KMS-11 (cell line): ENCODE measurements at regions not wholly inside any gene's neighbourhood (a gene's known extent, or its start where the extent isn't known, plus 50 kb on each side); places are given as distances from the start of the nearest gene placed in this dataset.

Experiments
- H2AFZ ChIP-seq: fragments of 200-600 bp; sonication (generic); 2 replicates; pipeline ENCODE4 v1.6.1; 2016; ENCODE audit warnings: antibody characterized with exemption, mixed run types, low read depth
- H3K27ac ChIP-seq: fragments of 200-600 bp; sonication (generic); 2 replicates; pipeline ENCODE4 v1.6.1; 2016; ENCODE audit warnings: mild to moderate bottlenecking, mixed run types
- H3K27me3 ChIP-seq: fragments of 200-600 bp; sonication (generic); 2 replicates; pipeline ENCODE4 v1.6.1; 2017; ENCODE audit warnings: mild to moderate bottlenecking, low read depth, mixed run types, moderate library complexity; ENCODE audit not compliant: insufficient read depth
- H3K36me3 ChIP-seq: fragments of 200-600 bp; sonication (generic); 2 replicates; pipeline ENCODE4 v1.6.1; 2017; ENCODE audit warnings: mild to moderate bottlenecking, mixed run types; ENCODE audit not compliant: insufficient read depth
- H3K4me1 ChIP-seq: fragments of 200-600 bp; sonication (generic); 2 replicates; pipeline ENCODE4 v1.6.1; 2016; ENCODE audit warnings: mild to moderate bottlenecking, low read depth, mixed run types; ENCODE audit not compliant: poor library complexity, severe bottlenecking
- H3K4me2 ChIP-seq: fragments of 200-600 bp; sonication (generic); 2 replicates; pipeline ENCODE4 v1.7.0; 2016; ENCODE audit warnings: mild to moderate bottlenecking, mixed run types
- H3K4me3 ChIP-seq: fragments of 200-600 bp; sonication (generic); IDR thresholded peaks from 2 replicates; pipeline ENCODE4 v1.6.1; 2017; ENCODE audit warnings: low read depth, low read length, mixed read lengths; ENCODE audit not compliant: insufficient read depth
- H3K79me2 ChIP-seq: fragments of 200-600 bp; sonication (generic); 2 replicates; pipeline ENCODE4 v1.6.1; 2016; ENCODE audit warnings: low read depth, mixed run types; ENCODE audit not compliant: insufficient read depth
- H3K9ac ChIP-seq: fragments of 200-600 bp; sonication (generic); 2 replicates; pipeline ENCODE4 v1.6.1; 2016; ENCODE audit warnings: mild to moderate bottlenecking, mixed run types
- H4K20me1 ChIP-seq: fragments of 200-600 bp; sonication (generic); 2 replicates; pipeline ENCODE4 v1.6.1; 2016; ENCODE audit warnings: mild to moderate bottlenecking, mixed run types; ENCODE audit not compliant: insufficient read depth
- TF ChIP-seq, protein P1 (sequence below): fragments of 200-600 bp; sonication (generic); conservative IDR thresholded peaks from 2 replicates; pipeline ENCODE4 v1.6.1; 2017; ENCODE audit warnings: low read depth, mild to moderate bottlenecking, antibody characterized with exemption, low read length, moderate library complexity, mixed read lengths

DNA sequence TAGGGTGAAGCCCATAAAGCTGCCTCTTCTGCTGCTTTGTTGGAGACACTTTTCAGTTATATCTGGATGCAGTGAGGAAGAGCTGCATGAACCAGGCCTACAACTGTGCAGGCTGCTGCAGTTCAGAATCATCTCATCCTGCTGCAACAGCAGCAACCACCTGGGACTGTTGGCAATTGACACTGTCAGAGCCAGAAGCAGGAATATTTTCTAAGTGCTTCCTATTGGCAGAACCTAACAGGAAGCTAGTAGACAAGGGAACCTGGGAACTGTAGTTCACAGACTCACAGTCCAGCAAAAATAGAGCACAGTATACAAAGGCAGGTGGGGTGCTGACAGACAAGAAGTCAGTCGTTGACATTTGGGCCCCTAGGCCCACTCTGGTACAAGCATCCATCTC, 452.9 kb upstream of the SPRED2 start:
- H3K4me3 ChIP-seq = no peak overlapping the region
- no peaks in the 10 kb centered on the region for H3K79me2 ChIP-seq
- H3K27me3 ChIP-seq = no peaks in the 10 kb centered on the region
- no peaks in the 10 kb centered on the region for H3K36me3 ChIP-seq
- no peaks in the 10 kb centered on the region for H4K20me1 ChIP-seq
- TF ChIP-seq, protein P1, sequence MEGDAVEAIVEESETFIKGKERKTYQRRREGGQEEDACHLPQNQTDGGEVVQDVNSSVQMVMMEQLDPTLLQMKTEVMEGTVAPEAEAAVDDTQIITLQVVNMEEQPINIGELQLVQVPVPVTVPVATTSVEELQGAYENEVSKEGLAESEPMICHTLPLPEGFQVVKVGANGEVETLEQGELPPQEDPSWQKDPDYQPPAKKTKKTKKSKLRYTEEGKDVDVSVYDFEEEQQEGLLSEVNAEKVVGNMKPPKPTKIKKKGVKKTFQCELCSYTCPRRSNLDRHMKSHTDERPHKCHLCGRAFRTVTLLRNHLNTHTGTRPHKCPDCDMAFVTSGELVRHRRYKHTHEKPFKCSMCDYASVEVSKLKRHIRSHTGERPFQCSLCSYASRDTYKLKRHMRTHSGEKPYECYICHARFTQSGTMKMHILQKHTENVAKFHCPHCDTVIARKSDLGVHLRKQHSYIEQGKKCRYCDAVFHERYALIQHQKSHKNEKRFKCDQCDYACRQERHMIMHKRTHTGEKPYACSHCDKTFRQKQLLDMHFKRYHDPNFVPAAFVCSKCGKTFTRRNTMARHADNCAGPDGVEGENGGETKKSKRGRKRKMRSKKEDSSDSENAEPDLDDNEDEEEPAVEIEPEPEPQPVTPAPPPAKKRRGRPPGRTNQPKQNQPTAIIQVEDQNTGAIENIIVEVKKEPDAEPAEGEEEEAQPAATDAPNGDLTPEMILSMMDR = no peak
- H3K9ac ChIP-seq = no peak overlapping the region
- no peaks in the 10 kb centered on the region for H3K4me1 ChIP-seq
- no peak overlapping the region for H2AFZ ChIP-seq
- H3K27ac ChIP-seq = no peak overlapping the region
- H3K4me2 ChIP-seq = no peak overlapping the region

DNA sequence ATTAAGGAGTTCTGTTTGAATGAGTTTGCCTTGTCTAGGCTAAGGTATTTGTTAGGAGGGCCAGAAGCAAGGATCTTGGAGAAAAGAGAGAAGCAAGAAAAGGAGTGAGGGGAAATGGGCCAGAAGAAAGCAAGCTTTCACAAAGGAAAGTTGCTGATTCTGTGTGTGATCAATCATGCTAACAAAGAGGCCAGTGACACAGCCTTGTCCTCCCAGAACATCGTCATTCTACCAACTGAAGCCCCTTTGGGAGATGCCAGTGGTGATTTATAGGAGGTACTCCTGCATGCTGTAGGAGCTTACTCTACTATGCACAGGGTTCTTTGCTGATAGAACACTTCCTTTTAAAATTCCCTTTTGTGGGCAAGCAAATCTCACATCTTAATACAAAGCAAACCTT, 449.2 kb upstream of the SPRED2 start:
- H3K36me3 ChIP-seq = no peaks in the 10 kb centered on the region

DNA sequence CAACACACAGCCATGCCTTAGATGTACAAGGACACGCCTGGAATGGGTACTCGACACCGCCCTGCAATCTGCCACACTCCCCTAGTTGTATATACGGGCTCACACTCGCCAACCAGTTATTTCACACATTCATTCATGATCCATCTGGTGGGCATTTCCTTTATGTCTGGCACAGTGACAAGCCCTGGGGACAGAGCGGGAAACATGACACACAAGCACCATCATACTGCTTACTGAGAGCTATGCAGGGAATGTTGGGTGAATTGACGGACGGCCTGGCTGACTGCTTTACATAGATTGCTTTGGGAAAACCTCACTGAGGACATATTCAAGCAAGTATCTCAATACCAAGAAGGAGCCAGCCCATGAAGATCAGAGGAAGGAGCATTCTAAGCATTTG, 448.0 kb upstream of the SPRED2 start:
- no peak overlapping the region for H2AFZ ChIP-seq
- no peaks in the 10 kb centered on the region for H3K36me3 ChIP-seq

More for the DNA sequence above, 449.2 kb upstream of the SPRED2 start:
- H3K9ac ChIP-seq = no peak overlapping the region
- no peak overlapping the region for H3K27ac ChIP-seq
- H3K27me3 ChIP-seq = no peaks in the 10 kb centered on the region
- H3K4me3 ChIP-seq = no peak overlapping the region
- no peaks in the 10 kb centered on the region for H3K79me2 ChIP-seq
- no peak overlapping the region for H2AFZ ChIP-seq
- no peaks in the 10 kb centered on the region for H3K4me1 ChIP-seq
- H3K4me2 ChIP-seq = no peak overlapping the region
- TF ChIP-seq, protein P1 = no peak
- H4K20me1 ChIP-seq = no peaks in the 10 kb centered on the region

DNA sequence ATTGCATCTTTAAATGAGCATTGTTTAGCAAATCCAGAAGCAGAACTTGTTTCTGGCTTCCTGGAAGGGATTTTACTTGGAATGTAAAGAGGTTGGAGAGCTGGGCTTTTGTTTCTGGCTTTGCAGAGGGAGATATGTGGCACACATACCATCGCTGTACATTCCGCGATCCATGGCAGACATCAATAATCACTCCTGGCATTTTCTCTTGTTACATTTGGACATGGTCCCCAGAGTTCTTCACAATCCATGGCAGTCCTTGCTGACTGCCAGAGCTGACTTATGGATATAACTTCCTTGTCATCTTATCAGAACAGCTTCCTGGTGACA, 445.6 kb upstream of the SPRED2 start:
- no peaks in the 10 kb centered on the region for H3K27me3 ChIP-seq
- no peaks in the 10 kb centered on the region for H3K79me2 ChIP-seq
- no peak overlapping the region for H3K4me3 ChIP-seq
- H3K4me1 ChIP-seq = no peaks in the 10 kb centered on the region
- TF ChIP-seq, protein P1 = no peak
- no peak overlapping the region for H2AFZ ChIP-seq
- H3K9ac ChIP-seq = no peak overlapping the region
- H4K20me1 ChIP-seq = no peaks in the 10 kb centered on the region
- H3K4me2 ChIP-seq = no peak overlapping the region
- H3K27ac ChIP-seq = no peak overlapping the region
- H3K36me3 ChIP-seq = no peaks in the 10 kb centered on the region

More for the DNA sequence above, 448.0 kb upstream of the SPRED2 start:
- H3K79me2 ChIP-seq = no peaks in the 10 kb centered on the region
- no peaks in the 10 kb centered on the region for H4K20me1 ChIP-seq
- no peak overlapping the region for H3K27ac ChIP-seq
- H3K9ac ChIP-seq = no peak overlapping the region
- H3K4me3 ChIP-seq = no peak overlapping the region
- TF ChIP-seq, protein P1 = no peak
- H3K4me2 ChIP-seq = no peak overlapping the region
- H3K27me3 ChIP-seq = no peaks in the 10 kb centered on the region
- H3K4me1 ChIP-seq = no peaks in the 10 kb centered on the region
